ENCODE measurements at regions not wholly inside any gene's neighbourhood (a gene's known extent, or its start where the extent isn't known, plus 50 kb on each side); places are given as distances from the start of the nearest gene placed in this dataset.
A peak's percentile ranks its signal among the peaks of the same experiment; 100 is the strongest.
"Not testable (repeated sequence)": the region's sequence is repeated elsewhere in the genome, so short reads cannot be mapped to it uniquely, and the experiment has no call there.

GRCh38 chr2:13770279-13770678 is 862.2 kb upstream of the LRATD1 start:
- DNase-seq = no peak

- peak; percentile 10 for DNase-seq
These were observed 852.5 kb upstream of the LRATD1 start for GRCh38 chr2:13779996-13780395.

- DNase-seq = no peak
These were observed 841.4 kb upstream of the LRATD1 start for GRCh38 chr2:13791019-13791547.

- DNase-seq = no peak
These were observed 826.0 kb upstream of the LRATD1 start for GRCh38 chr2:13806539-13806938.

- no peak for DNase-seq
These were observed 819.3 kb upstream of the LRATD1 start for GRCh38 chr2:13813236-13813635.

- no peak for DNase-seq
These were observed 814.5 kb upstream of the LRATD1 start for GRCh38 chr2:13818002-13818401.

- no peak for DNase-seq
These were observed 812.6 kb upstream of the LRATD1 start for GRCh38 chr2:13819896-13820295.

GRCh38 chr2:13821255-13821880 is 811.1 kb upstream of the LRATD1 start:
- DNase-seq = no peak

- DNase-seq = no peak
These were observed 810.2 kb upstream of the LRATD1 start for GRCh38 chr2:13822365-13822764.

- no peak for DNase-seq
These were observed 806.1 kb upstream of the LRATD1 start for GRCh38 chr2:13826314-13826853.

GRCh38 chr2:13858626-13859025 is 773.9 kb upstream of the LRATD1 start:
- no peak for DNase-seq

GRCh38 chr2:13868275-13868674 is 764.2 kb upstream of the LRATD1 start:
- DNase-seq = not testable (repeated sequence)

GRCh38 chr2:13876491-13877037 is 756.0 kb upstream of the LRATD1 start:
- no peak for DNase-seq

- no peak for DNase-seq
These were observed 754.9 kb upstream of the LRATD1 start for GRCh38 chr2:13877571-13877970.

- no peak for DNase-seq
These were observed 748.1 kb upstream of the LRATD1 start for GRCh38 chr2:13884291-13884976.

GRCh38 chr2:13901526-13901925 is 731.0 kb upstream of the LRATD1 start:
- no peak for DNase-seq

GRCh38 chr2:13905831-13906230 is 726.7 kb upstream of the LRATD1 start:
- DNase-seq = no peak

GRCh38 chr2:13916066-13916465 is 716.5 kb upstream of the LRATD1 start:
- no peak for DNase-seq

GRCh38 chr2:13917958-13918357 is 714.6 kb upstream of the LRATD1 start:
- no peak for DNase-seq

GRCh38 chr2:13919981-13920382 is 712.5 kb upstream of the LRATD1 start:
- no peak for DNase-seq

- DNase-seq = no peak
These were observed 711.3 kb upstream of the LRATD1 start for GRCh38 chr2:13921245-13921644.

GRCh38 chr2:13923823-13924222 is 708.7 kb upstream of the LRATD1 start:
- no peak for DNase-seq

GRCh38 chr2:13942111-13942510 is 690.4 kb upstream of the LRATD1 start:
- no peak for DNase-seq

- DNase-seq = no peak
These were observed 681.8 kb upstream of the LRATD1 start for GRCh38 chr2:13950761-13951160.
